Caco-2 (cell line): ENCODE measurements at regions not wholly inside any gene's neighbourhood (a gene's known extent, or its start where the extent isn't known, plus 50 kb on each side); places are given as distances from the start of the nearest gene placed in this dataset.

Experiments
- BruUV-seq: library from RNA; stranded (reverse); fragments of 400-500 nt; replicated peaks from 2 replicates; lab custom pipeline; 2021; lab: Mats Ljungman, UMichigan
- CTCF ChIA-PET: fragments of 300-600 bp; sonication (Branson Sonifier 250); formaldehyde crosslinking; loops from one replicate; lab custom pipeline; 2022; ENCODE audit warnings: antibody characterized with exemption; lab: Charles Lee
- POLR2A ChIA-PET: fragments of 300-600 bp; sonication (Branson Sonifier 250); formaldehyde crosslinking; loops from one replicate; lab custom pipeline; 2022; ENCODE audit warnings: antibody characterized with exemption; lab: Charles Lee
- DNase-seq, 2 experiments: peaks; one replicate each; pipeline versions ENCODE4 v3.0.0 to v3.0.0-alpha.2; 2020 to 2022
- H3K27me3 ChIP-seq: replicated peaks from 2 replicates; pipeline ENCODE4 v1.6.0; 2011; ENCODE audit warnings: low read length; ENCODE audit not compliant: control insufficient read depth, insufficient read depth
- H3K36me3 ChIP-seq: 2 replicates; pipeline ENCODE4 v1.5.1; 2011; ENCODE audit warnings: low read length; ENCODE audit not compliant: control insufficient read depth, insufficient read depth
- H3K4me1 ChIP-seq: fragments of 250-450 bp; sonication (Bioruptor Pico); 2 replicates; pipeline ENCODE4 v1.5.1; 2020; ENCODE audit warnings: mild to moderate bottlenecking
- H3K4me3 ChIP-seq: 2 replicates; pipeline ENCODE4 v1.5.1; 2011; ENCODE audit warnings: low read depth, mild to moderate bottlenecking, control low read depth, low read length
- H3K9me3 ChIP-seq: fragments of 250-450 bp; sonication (Bioruptor Pico); 2 replicates; pipeline ENCODE4 v1.5.1; 2020; ENCODE audit warnings: mild to moderate bottlenecking, moderate library complexity
- H3K27ac Mint-ChIP-seq: one replicate; pipeline ENCODE4 v1.8.0; 2022; ENCODE audit warnings: mixed read lengths; ENCODE audit not compliant: unreplicated experiment
- H3K27me3 Mint-ChIP-seq: one replicate; pipeline ENCODE4 v1.8.0; 2022; ENCODE audit warnings: mixed read lengths; ENCODE audit not compliant: insufficient read depth, unreplicated experiment
- H3K36me3 Mint-ChIP-seq: one replicate; pipeline ENCODE4 v1.8.0; 2022; ENCODE audit warnings: mild to moderate bottlenecking, mixed read lengths; ENCODE audit not compliant: insufficient read depth, unreplicated experiment
- H3K4me1 Mint-ChIP-seq: one replicate; pipeline ENCODE4 v1.8.0; 2022; ENCODE audit warnings: low read depth, mixed read lengths; ENCODE audit not compliant: unreplicated experiment
- H3K4me3 Mint-ChIP-seq: one replicate; pipeline ENCODE4 v1.8.0; 2022; ENCODE audit warnings: mild to moderate bottlenecking, moderate library complexity, mixed read lengths; ENCODE audit not compliant: unreplicated experiment
- H3K9me3 Mint-ChIP-seq: one replicate; pipeline ENCODE4 v1.8.0; 2022; ENCODE audit warnings: mixed read lengths; ENCODE audit not compliant: unreplicated experiment
- intact Hi-C: fragments of 100-400 bp; cut with micrococcal nuclease; formaldehyde crosslinking; loops from one replicate; pipeline ENCODE4 v1.10.0; 2022; ENCODE audit not compliant: unreplicated experiment
- TF ChIP-seq, protein P1 (sequence below), 2 experiments: fragments of 200-600 bp in 1 of 2; IDR thresholded peaks; 1 replicate in 1 of 2; 2 replicates in 1 of 2; pipeline versions ENCODE4 v1.5.1 to v1.8.0; 2011 to 2022; ENCODE audit warnings: antibody characterized with exemption in 1 of 2, control low read depth in 1 of 2, inconsistent platforms in 1 of 2, low read depth in 1 of 2, low read length in 1 of 2, mild to moderate bottlenecking in 1 of 2, moderate library complexity in 1 of 2; ENCODE audit not compliant: insufficient read depth in 1 of 2, severe bottlenecking in 1 of 2, unreplicated experiment in 1 of 2

DNA sequence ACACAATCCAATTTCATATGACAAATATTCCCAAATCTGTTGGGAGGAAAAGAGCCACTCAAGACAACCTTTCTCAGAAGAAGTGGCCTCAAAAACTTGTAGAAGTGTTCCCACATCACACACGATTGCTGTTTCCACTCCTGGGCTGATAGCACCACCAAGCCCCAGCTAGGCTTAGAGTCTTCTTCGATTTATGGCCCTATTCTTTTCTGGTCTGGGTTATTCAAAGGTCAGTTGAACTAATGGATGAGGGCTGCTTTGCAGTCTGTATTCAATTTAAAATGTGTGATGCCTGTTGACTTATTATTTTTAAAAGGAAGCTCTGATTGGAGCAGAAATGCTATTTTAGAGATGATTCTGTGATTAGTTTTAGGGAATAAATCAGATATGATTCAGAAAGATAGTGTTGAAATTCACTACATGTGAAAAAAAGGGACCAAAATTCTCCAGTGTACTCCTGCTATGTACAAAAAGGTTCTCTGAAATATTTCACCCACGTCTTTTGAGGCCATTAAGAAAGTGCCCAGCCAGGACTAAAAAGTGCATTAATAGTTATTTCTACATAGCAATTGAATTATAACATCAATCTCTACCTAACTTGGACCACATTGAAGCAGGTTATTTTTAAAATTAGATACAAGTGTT is 57.3 kb upstream of the SPON1 start:
- CTCF ChIA-PET = no interaction called here
- Histone ChIP-seq H3K4me3 (no peak overlapping the region), H3K9me3 (peaks cover 8% of the 10 kb centered on the region; the same call in 1 of the 2 replicates), H3K36me3 (no peaks in the 10 kb centered on the region), H3K4me1 (no peaks in the 10 kb centered on the region), H3K27me3 (no peaks in the 10 kb centered on the region)
- Mint-ChIP-seq H3K36me3 (no peaks in the 10 kb centered on the region), H3K27ac (no peak overlapping the region), H3K4me3 (no peak overlapping the region), H3K9me3 (no peaks in the 10 kb centered on the region), H3K4me1 (no peaks in the 10 kb centered on the region), H3K27me3 (peaks cover 8% of the 10 kb centered on the region)
- POLR2A ChIA-PET = no interaction called here
- intact Hi-C loops = loop anchor here (5.0 kb wide), 1 partner anchor 33 kb away; no protein-coding TSS in a partner anchor
- no TSS peak for BruUV-seq
- DNase-seq = no peak
- TF ChIP-seq, protein P1, sequence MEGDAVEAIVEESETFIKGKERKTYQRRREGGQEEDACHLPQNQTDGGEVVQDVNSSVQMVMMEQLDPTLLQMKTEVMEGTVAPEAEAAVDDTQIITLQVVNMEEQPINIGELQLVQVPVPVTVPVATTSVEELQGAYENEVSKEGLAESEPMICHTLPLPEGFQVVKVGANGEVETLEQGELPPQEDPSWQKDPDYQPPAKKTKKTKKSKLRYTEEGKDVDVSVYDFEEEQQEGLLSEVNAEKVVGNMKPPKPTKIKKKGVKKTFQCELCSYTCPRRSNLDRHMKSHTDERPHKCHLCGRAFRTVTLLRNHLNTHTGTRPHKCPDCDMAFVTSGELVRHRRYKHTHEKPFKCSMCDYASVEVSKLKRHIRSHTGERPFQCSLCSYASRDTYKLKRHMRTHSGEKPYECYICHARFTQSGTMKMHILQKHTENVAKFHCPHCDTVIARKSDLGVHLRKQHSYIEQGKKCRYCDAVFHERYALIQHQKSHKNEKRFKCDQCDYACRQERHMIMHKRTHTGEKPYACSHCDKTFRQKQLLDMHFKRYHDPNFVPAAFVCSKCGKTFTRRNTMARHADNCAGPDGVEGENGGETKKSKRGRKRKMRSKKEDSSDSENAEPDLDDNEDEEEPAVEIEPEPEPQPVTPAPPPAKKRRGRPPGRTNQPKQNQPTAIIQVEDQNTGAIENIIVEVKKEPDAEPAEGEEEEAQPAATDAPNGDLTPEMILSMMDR (IDR thresholded peaks at IDR 0.05; ENCODE audit: insufficient read depth in 1 of 2, low read depth in 1 of 2, low read length in 1 of 2, severe bottlenecking in 1 of 2, unreplicated experiment in 1 of 2) = no peak

DNA sequence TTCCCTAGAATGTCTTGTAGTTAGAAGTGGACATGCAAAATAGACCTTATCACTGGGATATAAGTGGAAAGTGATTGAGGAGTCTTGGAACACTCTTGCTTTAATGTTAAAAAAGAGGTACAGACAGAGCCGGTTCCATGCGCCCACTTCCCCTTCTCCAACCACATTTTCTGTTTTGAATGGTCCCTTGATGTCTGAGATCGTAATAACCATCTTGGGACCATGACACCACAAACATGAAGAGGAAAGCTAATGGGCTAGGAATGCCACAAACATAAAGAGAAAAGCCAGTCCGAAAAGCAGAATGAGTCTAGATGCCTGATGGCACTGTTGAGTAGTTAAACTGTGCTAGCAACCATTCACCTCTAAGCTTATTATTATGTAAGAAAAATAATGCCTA is 54.8 kb upstream of the SPON1 start:
- no peaks in the 10 kb centered on the region for H3K27me3 ChIP-seq
- TF ChIP-seq, protein P1 (IDR thresholded peaks at IDR 0.05; ENCODE audit: insufficient read depth in 1 of 2, low read depth in 1 of 2, low read length in 1 of 2, severe bottlenecking in 1 of 2, unreplicated experiment in 1 of 2) = no peak
- H3K9me3 ChIP-seq = peaks cover 8% of the 10 kb centered on the region; the same call in 1 of the 2 replicates
- H3K4me1 Mint-ChIP-seq = no peaks in the 10 kb centered on the region
- DNase-seq = no peak
- no peak overlapping the region for H3K4me3 Mint-ChIP-seq
- H3K9me3 Mint-ChIP-seq = no peaks in the 10 kb centered on the region
- H3K36me3 ChIP-seq = no peaks in the 10 kb centered on the region
- H3K4me1 ChIP-seq = no peaks in the 10 kb centered on the region
- no peak overlapping the region for H3K4me3 ChIP-seq
- CTCF ChIA-PET = no interaction called here
- no peaks in the 10 kb centered on the region for H3K36me3 Mint-ChIP-seq
- H3K27ac Mint-ChIP-seq = no peak overlapping the region
- H3K27me3 Mint-ChIP-seq = peaks cover 6% of the 10 kb centered on the region
- intact Hi-C loops = loop anchor here (5.0 kb wide), 1 partner anchor 35 kb away; no protein-coding TSS in a partner anchor
- POLR2A ChIA-PET = no interaction called here
- no TSS peak for BruUV-seq

DNA sequence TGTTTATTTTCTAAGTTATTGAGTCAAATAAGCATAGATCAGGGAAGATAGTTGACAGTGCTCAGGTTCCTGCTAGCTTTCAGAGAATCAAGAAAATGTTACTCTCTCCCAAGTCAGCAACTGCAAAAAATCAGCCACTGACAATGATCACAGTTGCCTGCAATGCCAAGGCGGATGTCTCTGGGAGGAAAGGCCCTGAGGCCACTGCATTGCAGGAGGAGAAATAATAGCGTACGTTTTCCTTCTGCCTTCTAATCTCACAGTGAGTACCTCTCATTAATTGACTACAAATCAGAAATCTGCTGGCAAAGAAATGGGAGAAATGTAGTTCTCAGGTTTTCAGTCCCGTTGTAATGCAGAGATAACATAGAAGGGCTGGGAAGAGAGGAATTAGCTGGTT is 54.0 kb upstream of the SPON1 start:
- POLR2A ChIA-PET = no interaction called here
- no peaks in the 10 kb centered on the region for H3K4me1 Mint-ChIP-seq
- H3K27me3 ChIP-seq = no peaks in the 10 kb centered on the region

More for the DNA sequence above, 54.0 kb upstream of the SPON1 start:
- peaks cover 6% of the 10 kb centered on the region for H3K27me3 Mint-ChIP-seq
- no TSS peak for BruUV-seq
- TF ChIP-seq, protein P1 (IDR thresholded peaks at IDR 0.05; ENCODE audit: insufficient read depth in 1 of 2, low read depth in 1 of 2, low read length in 1 of 2, severe bottlenecking in 1 of 2, unreplicated experiment in 1 of 2) = no peak
- no peaks in the 10 kb centered on the region for H3K36me3 Mint-ChIP-seq
- Histone ChIP-seq H3K36me3 (no peaks in the 10 kb centered on the region), H3K9me3 (peaks cover 8% of the 10 kb centered on the region; the same call in 1 of the 2 replicates), H3K4me1 (no peaks in the 10 kb centered on the region), H3K4me3 (no peak overlapping the region)
- DNase-seq = no peak
- CTCF ChIA-PET = no interaction called here
- H3K27ac Mint-ChIP-seq = no peak overlapping the region
- H3K9me3 Mint-ChIP-seq = no peaks in the 10 kb centered on the region
- intact Hi-C loops = loop anchor here (5.0 kb wide), 1 partner anchor 36 kb away; no protein-coding TSS in a partner anchor
- no peak overlapping the region for H3K4me3 Mint-ChIP-seq
